Dendritic cell treated with granulocyte-macrophage colony-stimulating factor and Interleukin-4, amounts not matched to agents 40 ng/mL and 50 ng/mL, for 4 days (primary cell): ENCODE measurements at regions not wholly inside any gene's neighbourhood (a gene's known extent, or its start where the extent isn't known, plus 50 kb on each side); places are given as distances from the start of the nearest gene placed in this dataset.
"Not testable (repeated sequence)": the region's sequence is repeated elsewhere in the genome, so short reads cannot be mapped to it uniquely, and the experiment has no call there.

Experiments
- H3K27ac Mint-ChIP-seq: one replicate; pipeline ENCODE4 v1.8.0; 2022; ENCODE audit warnings: mild to moderate bottlenecking, mixed read lengths
- H3K27me3 Mint-ChIP-seq: one replicate; pipeline ENCODE4 v1.8.0; 2022; ENCODE audit warnings: mild to moderate bottlenecking, mixed read lengths
- H3K36me3 Mint-ChIP-seq: one replicate; pipeline ENCODE4 v1.8.0; 2022; ENCODE audit warnings: low read depth, mixed read lengths
- H3K4me1 Mint-ChIP-seq: one replicate; pipeline ENCODE4 v1.8.0; 2022; ENCODE audit warnings: low read depth, mixed read lengths
- H3K4me3 Mint-ChIP-seq: one replicate; pipeline ENCODE4 v1.8.0; 2022; ENCODE audit warnings: mild to moderate bottlenecking, moderate library complexity, mixed read lengths
- H3K9me3 Mint-ChIP-seq: one replicate; pipeline ENCODE4 v1.8.0; 2022; ENCODE audit warnings: mixed read lengths
- intact Hi-C: fragments of 100-400 bp; cut with micrococcal nuclease; formaldehyde crosslinking; loops from one replicate; pipeline ENCODE4 v1.15.0; 2022

DNA sequence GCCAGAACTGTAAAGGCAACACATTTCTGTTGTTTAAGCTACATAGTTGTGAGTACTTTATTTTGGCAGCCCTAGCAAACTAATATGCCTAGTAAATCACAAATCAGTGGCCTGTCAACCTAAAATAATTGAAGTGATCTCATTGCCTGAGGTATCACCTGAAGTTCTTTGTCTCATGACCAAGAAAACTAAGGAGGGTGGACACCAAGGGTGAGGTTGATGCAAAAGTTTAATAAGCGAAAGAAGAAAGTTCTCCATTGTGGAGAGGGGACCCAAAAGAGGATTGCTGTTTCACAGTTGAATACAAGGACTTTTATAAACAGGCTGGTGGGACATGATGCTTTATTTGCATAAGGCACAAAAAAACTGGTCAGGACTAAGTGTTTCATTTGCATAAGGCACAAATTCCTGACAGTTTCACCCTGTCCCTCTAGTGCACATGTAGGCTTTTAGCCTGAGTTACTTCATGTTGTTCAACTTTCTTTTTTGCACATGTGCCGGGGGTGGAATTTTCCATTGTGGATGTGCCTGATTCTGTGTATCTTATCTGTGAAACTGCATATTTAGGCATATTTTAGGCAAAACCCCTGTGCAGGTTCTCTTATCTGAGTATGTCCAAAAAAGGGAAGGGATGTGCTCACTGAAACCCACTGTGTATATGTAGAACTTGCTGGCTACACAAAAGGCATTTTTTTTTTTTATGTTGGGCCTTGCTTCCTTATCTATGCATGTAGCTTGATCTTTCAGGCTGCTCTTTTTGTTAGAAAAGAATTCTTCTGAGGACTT, 108.6 kb upstream of the RAI14 start:
- Mint-ChIP-seq H3K27ac (no peak overlapping the region), H3K4me1 (no peaks in the 10 kb centered on the region), H3K9me3 (peaks cover 40% of the 10 kb centered on the region), H3K4me3 (no peak overlapping the region), H3K36me3 (no peaks in the 10 kb centered on the region), H3K27me3 (no peaks in the 10 kb centered on the region)
- intact Hi-C loops, result no loop called here

DNA sequence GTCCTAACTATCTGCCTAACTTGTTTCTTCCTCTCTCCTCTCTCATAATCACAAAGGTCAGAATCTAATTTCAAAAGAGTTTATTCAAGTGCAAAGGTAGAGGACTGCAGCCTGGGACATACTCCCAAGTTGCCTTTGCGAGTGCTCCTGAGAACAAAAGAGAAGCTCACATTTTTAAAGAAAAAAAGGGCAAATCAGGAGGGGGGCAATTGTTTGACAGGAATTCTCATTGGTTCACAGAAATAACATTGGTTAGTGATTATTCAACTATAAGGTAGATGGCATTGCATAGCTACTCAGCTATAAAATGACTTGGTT, 108.1 kb upstream of the RAI14 start:
- intact Hi-C loops, result no loop called here
- H3K27ac Mint-ChIP-seq, result no peak overlapping the region
- no peaks in the 10 kb centered on the region for H3K4me1 Mint-ChIP-seq
- H3K9me3 Mint-ChIP-seq, result peaks cover 40% of the 10 kb centered on the region
- no peak overlapping the region for H3K4me3 Mint-ChIP-seq
- no peaks in the 10 kb centered on the region for H3K27me3 Mint-ChIP-seq
- no peaks in the 10 kb centered on the region for H3K36me3 Mint-ChIP-seq

- no peak overlapping the region for H3K27ac Mint-ChIP-seq
- no peaks in the 10 kb centered on the region for H3K4me1 Mint-ChIP-seq
- intact Hi-C loops, result no loop called here
Measured at GRCh38 chr5:34550247-34550646, 105.9 kb upstream of the RAI14 start.

DNA sequence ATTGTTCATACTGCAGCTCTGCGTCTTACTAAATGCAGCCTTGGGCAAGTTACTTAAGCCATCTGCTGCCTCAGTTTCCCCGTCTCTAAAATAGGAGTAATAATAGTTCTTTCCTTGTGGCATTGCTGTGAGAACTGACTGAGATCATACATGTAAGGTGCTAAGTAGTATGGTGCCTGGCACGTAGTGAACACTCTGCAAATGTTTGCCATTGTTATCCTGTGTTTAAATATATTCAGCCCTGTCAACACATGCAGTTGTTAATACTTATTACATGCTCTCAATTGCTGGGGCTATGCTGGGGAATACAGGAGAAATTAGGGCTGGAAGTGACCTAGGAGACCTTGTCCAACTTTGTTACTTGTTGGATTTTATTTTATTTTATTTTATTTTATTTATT, 105.2 kb upstream of the RAI14 start:
- no peak overlapping the region for H3K4me3 Mint-ChIP-seq
- H3K27ac Mint-ChIP-seq, result no peak overlapping the region
- intact Hi-C loops, result no loop called here
- peaks cover 14% of the 10 kb centered on the region for H3K9me3 Mint-ChIP-seq
- H3K4me1 Mint-ChIP-seq, result no peaks in the 10 kb centered on the region
- no peaks in the 10 kb centered on the region for H3K27me3 Mint-ChIP-seq
- no peaks in the 10 kb centered on the region for H3K36me3 Mint-ChIP-seq

More at GRCh38 chr5:34550247-34550646, 105.9 kb upstream of the RAI14 start:
- H3K36me3 Mint-ChIP-seq, result no peaks in the 10 kb centered on the region
- no peak overlapping the region for H3K4me3 Mint-ChIP-seq
- H3K9me3 Mint-ChIP-seq, result peaks cover 20% of the 10 kb centered on the region
- H3K27me3 Mint-ChIP-seq, result no peaks in the 10 kb centered on the region

DNA sequence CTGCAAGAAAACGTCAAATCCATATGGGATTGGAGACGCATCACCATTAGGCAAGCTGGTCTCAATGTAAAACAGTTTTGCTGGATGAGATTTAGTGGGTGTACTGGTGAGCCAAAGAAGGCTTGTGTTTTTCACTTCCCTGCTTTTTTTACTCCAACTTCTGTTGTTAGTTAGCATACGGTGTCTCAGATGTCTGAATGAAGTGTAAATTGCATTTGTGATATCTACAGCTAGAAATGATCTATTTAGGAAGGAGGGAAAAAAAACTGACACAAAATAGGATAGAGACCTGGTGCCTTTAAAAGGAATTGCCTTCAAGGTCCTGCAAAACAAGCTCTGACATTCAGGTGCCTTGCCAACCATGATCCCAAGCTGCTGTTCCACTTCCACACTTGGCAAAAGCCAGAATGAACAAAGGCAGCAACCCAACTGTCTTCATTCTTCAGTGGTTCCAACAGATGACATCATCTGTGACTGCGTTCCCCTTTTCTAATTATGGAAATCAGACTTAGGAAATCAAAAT, 104.2 kb upstream of the RAI14 start:
- Mint-ChIP-seq H3K4me3 (no peak overlapping the region), H3K9me3 (peaks cover 4% of the 10 kb centered on the region), H3K36me3 (no peaks in the 10 kb centered on the region), H3K27me3 (no peaks in the 10 kb centered on the region), H3K4me1 (no peaks in the 10 kb centered on the region), H3K27ac (no peak overlapping the region)
- intact Hi-C loops, result no loop called here

DNA sequence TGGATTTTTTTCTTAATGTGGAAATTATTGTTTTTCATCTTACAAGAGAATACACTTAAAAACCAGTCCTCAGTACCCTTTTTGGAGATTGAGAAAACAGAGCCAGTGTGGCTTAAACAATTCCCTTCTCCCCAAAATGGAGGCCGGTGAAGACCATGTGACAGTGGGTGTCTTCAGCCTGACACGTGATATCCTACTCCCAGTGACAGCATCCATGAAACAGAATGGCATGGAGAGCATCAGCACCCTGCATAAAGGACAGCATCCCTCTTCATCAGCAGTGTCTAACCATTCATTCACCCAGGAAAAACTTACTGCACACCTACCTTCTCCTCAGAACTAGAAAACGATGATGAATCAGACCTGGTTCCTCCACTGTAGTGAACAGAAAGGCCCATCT, 103.4 kb upstream of the RAI14 start:
- intact Hi-C loops, result no loop called here
- Mint-ChIP-seq H3K27me3 (no peaks in the 10 kb centered on the region), H3K4me1 (no peaks in the 10 kb centered on the region), H3K27ac (no peak overlapping the region), H3K9me3 (no peaks in the 10 kb centered on the region), H3K36me3 (no peaks in the 10 kb centered on the region), H3K4me3 (no peak overlapping the region)

- Mint-ChIP-seq H3K36me3 (no peaks in the 10 kb centered on the region), H3K27ac (no peak overlapping the region), H3K4me3 (no peak overlapping the region), H3K4me1 (no peaks in the 10 kb centered on the region), H3K27me3 (no peaks in the 10 kb centered on the region), H3K9me3 (no peaks in the 10 kb centered on the region)
- intact Hi-C loops, result no loop called here
Measured at GRCh38 chr5:34553581-34553980, 102.5 kb upstream of the RAI14 start.

DNA sequence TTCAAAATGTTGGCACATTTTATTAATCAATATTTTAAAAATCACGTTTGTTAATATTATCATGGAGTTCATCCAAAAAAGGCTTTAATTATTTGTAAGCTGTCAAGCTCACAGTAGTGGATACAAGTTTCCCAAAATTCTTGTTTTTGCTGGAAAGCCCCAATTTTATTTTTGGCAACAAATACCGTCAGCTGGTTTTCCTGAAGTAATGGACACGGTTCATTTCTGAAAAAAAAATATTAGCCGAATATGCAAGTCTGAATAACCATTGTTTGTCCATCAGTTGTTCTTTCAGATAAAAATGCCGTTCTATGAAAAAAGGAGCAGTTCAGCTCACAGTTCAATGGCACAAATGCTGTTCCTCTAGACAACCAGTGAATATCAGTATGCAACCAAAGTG, 101.5 kb upstream of the RAI14 start:
- H3K4me1 Mint-ChIP-seq, result no peaks in the 10 kb centered on the region
- no peaks in the 10 kb centered on the region for H3K9me3 Mint-ChIP-seq
- H3K36me3 Mint-ChIP-seq, result no peaks in the 10 kb centered on the region
- H3K27ac Mint-ChIP-seq, result no peak overlapping the region
- intact Hi-C loops, result no loop called here
- H3K4me3 Mint-ChIP-seq, result no peak overlapping the region
- no peaks in the 10 kb centered on the region for H3K27me3 Mint-ChIP-seq

GRCh38 chr5:34555699-34556508, 100.2 kb upstream of the RAI14 start:
- no peaks in the 10 kb centered on the region for H3K36me3 Mint-ChIP-seq
- intact Hi-C loops, result no loop called here
- H3K4me1 Mint-ChIP-seq, result no peaks in the 10 kb centered on the region
- H3K27me3 Mint-ChIP-seq, result no peaks in the 10 kb centered on the region
- no peak overlapping the region for H3K27ac Mint-ChIP-seq
- H3K4me3 Mint-ChIP-seq, result no peak overlapping the region
- no peaks in the 10 kb centered on the region for H3K9me3 Mint-ChIP-seq

DNA sequence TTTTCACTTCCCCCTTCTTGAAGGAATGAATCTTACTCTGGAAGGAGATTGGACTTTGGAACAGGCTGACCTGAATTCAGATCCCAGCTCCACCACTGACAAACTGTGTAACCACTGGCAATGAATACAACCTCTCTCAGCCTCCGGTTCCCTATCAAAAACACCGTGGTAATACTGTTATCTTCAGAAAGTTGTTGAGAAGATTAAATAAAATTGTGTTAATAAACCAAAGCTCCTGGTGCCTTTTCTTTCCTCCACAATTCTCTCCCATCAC, 99.7 kb upstream of the RAI14 start:
- Mint-ChIP-seq H3K27me3 (no peaks in the 10 kb centered on the region), H3K4me3 (no peak overlapping the region), H3K9me3 (no peaks in the 10 kb centered on the region), H3K36me3 (no peaks in the 10 kb centered on the region), H3K27ac (no peak overlapping the region), H3K4me1 (no peaks in the 10 kb centered on the region)
- intact Hi-C loops, result no loop called here

DNA sequence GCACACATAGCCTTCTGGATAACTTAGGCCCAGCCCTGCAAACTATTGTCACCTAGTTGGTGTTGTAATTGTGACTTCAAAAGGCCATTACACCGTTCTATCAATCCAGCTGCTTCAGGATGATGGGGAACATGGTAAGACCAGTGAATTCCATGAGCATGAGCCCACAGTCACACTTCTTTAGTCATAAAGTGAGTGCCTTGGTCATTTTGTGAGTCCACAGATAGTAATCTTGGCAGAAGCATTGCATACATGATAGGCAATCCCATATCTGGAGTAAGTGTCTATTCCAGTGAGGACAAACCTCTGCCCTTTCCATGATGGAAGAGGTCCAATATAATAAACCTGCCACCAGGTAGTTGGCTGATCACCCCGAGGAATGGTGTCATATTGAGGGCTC, 94.5 kb upstream of the RAI14 start:
- intact Hi-C loops, H3K36me3 Mint-ChIP-seq, H3K27me3 Mint-ChIP-seq, H3K4me3 Mint-ChIP-seq, H3K27ac Mint-ChIP-seq, H3K9me3 Mint-ChIP-seq, H3K4me1 Mint-ChIP-seq: not testable (repeated sequence)

DNA sequence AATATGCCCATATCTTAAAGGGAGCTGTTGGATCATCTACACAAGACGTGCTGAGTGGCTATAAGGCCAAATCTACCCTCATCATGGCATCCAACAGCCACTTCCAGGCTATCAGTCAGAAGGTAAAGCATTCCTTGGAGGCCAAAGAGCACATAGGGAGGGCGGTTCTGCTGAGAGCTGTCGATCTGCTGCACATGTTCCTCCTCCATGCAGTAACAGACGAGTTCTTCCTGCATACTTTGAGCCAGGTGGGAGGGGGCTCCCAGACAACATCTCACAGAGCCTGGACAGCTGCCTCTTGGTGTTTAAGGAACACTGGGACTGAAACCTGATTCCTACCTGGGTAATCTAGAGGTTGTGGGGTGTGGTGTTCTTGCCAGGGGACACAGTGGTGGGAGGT, 93.3 kb upstream of the RAI14 start:
- Mint-ChIP-seq H3K27me3 (no peaks in the 10 kb centered on the region), H3K9me3 (no peaks in the 10 kb centered on the region)

GRCh38 chr5:34563269-34563668, 92.9 kb upstream of the RAI14 start:
- Mint-ChIP-seq H3K4me3 (no peak overlapping the region), H3K27me3 (no peaks in the 10 kb centered on the region), H3K9me3 (no peaks in the 10 kb centered on the region), H3K4me1 (no peaks in the 10 kb centered on the region), H3K36me3 (no peaks in the 10 kb centered on the region), H3K27ac (no peak overlapping the region)
- intact Hi-C loops, result no loop called here

More for the DNA sequence above, 93.3 kb upstream of the RAI14 start:
- Mint-ChIP-seq H3K27ac (no peak overlapping the region), H3K36me3 (no peaks in the 10 kb centered on the region), H3K4me1 (no peaks in the 10 kb centered on the region), H3K4me3 (no peak overlapping the region)
- intact Hi-C loops, result no loop called here

- Mint-ChIP-seq H3K4me3 (no peak overlapping the region), H3K36me3 (no peaks in the 10 kb centered on the region), H3K27ac (no peak overlapping the region), H3K27me3 (no peaks in the 10 kb centered on the region), H3K4me1 (no peaks in the 10 kb centered on the region), H3K9me3 (no peaks in the 10 kb centered on the region)
- intact Hi-C loops, result no loop called here
Measured at GRCh38 chr5:34563931-34564709, 92.0 kb upstream of the RAI14 start.
